ENCODE measurements at regions not wholly inside any gene's neighbourhood (a gene's known extent, or its start where the extent isn't known, plus 50 kb on each side); places are given as distances from the start of the nearest gene placed in this dataset.

DNA sequence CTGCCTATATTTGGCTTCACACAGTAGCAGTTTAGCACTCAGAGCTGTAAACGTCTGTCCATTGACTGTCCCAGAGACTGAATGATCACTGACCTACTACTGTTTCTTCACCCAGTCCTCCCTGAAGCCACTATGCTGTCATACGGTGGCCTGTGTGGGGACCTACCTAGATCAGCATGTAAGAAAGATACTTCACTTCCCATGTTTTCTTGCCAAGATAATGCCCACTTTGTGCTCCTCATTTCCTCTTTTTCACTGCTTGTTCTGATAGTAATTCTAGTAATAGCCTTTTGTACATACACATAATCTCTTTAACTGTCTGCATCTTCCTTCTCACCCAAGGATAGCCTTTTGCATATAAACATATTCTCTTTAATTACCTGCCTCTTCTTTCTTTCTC lies 109.9 kb upstream of the TIAM2 start:
- DNase-seq, result no peak

DNA sequence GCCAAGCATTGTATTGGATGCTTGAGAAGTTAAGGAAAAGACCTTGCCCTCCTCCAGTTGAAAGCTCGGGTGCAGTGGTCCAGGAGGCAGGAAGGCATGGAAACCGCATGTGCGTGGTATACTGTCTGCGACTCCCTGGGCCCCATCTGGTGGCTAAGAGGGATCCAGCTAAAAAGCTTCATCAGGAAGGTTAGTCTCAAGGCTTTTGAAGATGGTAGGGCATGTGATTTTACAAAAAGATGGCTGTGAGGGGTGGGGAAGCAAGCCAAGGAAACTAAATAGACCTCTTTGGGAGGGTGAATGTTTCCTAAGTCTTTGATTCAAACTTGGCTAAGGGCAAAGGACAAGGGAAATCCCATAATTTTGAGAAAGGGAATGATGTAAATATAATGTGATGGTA lies 109.1 kb upstream of the TIAM2 start:
- no peak for DNase-seq

DNA sequence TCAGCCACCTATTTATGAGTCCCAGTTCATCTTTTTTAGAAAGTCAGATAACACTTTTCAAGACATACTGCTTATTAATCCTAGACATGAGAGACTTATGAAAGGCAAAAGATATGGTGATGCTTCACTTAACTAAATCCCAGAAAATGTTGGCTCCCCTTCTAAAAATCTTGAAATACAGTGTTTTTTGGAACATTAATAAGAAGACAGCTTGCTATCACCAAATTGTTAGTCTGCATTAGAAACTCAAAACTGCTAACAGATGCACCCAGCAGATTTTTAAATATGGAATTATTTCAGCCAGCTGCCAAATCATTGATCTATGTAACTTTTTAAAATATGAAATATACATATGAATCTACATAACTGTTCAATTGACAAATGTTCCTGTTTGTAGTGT lies 108.6 kb upstream of the TIAM2 start:
- no peak for DNase-seq

DNA sequence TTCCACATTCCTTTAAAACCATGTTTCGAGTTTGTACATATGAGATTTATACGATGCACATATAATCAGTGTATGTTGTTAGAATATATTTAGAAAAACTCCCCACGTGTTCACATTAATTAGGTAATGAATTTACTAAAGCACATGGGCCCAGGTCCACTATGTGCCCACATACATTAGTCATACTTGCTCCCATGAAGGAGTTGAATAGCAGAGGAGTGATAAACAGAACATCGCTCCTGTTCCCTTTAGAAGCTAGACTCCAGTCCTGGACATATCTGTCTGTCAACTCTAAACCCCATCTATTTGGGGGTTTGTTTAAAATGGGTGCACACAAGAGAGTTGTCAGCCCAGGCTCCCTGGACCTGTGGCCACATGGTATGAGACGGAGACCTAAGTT lies 108.1 kb upstream of the TIAM2 start:
- no peak for DNase-seq

DNA sequence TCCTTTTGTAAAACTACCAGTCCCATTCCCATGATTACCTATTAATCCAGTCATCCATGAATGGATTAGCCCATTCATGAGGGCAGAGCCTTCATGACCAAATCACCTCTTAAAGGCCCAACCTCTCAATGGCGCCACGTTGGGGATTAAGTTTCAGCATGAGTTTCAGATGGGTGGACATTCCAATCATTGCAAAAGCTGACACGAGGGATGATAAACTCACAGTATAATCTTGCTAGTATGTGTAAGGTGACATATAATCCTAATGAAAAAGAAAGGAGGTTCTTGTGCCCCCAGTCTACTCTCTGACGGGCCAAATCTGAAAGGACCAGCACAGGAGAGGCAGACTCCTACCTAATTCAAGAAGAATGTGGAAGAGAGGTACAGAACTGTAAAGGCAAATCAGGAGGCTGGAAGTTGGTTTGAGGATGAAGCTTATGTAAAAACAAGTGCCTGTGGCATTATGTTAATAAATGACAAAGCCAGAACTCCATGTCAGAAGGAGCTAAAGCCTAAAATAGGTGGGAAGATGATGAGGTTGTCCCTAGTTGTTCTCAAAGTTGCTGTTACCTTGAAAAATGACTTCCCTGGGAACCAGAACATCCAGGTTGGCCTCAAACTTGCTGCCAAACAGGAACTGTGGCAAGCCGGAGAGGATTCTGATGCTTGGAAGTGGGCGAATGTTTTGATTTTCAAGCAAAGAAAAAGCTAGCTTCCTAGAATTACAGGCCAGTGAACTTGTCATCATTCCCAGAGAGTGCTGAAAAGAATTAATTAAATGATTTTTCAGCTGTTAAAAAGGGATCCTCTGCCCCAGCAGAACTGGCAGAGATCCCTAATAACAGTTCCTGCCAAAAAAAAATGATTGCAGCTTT lies 106.5 kb upstream of the TIAM2 start:
- no peak for DNase-seq

DNA sequence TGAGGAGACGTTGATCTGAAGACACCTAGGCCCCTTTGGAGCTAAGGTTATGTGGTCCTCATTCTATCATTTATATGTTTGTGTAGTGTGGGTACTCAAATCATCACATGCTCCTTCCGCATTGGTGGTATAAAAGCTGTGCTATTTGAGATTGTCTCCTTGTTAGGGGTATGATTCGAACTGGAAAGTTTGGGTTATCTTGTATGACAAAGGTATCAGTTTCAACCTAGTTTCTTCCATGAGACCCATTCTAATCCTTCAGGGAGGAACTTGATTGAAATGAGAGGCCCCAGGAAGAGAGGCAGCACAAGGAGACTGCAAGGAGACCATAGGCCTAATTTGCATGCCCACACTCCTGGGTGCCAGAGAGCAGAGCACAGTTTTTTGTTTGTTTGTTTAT lies 104.2 kb upstream of the TIAM2 start:
- DNase-seq, result no peak

DNA sequence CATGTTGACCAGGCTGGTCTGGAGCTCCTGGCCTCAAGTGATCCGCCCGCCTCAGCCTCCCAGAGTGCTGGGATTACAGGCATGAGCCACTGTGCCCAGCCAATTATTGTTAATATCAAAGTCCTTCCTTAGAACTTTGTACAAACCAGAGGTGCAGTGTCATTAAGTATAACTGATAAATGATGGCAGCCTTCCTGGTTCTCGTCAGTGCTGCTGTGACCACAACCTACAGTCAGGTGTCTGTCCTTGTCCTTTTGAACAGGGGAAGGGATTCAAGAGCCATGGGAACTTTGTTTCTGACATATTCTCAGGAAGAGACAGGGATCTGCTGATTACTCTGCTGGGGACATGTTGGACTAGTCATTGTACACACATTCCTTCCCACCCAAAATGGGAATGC lies 103.2 kb upstream of the TIAM2 start:
- peak; percentile 43 for DNase-seq

DNA sequence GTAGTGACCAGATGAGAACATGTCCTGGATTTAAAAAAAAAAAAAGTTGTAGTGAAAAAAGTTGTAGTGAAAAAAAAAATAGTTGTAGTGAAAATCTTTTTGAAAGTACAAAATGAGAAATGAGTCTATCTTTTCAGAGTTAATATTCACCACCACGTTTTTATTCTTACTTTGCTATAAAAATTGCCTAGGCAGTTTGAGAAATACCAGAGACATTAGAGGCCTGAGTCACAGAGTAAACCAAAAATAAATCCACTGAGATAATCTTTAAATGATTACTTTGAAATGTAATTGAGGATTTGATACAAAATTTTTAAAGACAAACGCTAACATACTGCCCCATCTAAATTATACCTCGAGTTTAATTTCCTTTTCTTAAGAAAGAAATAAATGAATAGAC lies 101.2 kb upstream of the TIAM2 start:
- peak; percentile 55 for DNase-seq

DNA sequence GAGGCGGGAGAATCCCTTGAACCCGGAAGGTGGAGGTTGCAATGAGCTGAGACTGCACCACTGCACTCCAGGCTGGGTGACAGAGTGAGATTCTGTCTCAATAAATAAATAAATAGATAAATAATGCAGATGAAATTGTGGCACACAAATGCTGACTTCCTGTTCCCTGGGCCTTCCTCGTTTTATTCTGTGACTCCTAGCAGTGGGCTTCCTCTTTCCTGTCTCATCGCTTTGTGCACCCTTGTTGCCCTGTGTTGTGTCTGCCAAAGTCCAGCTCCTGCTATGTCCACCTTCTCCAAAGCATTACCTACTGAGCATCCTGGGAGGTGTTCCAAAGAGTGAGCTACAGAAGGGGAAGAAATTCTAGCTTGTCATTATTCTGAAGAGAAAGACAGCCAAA lies 100.2 kb upstream of the TIAM2 start:
- no peak for DNase-seq

DNA sequence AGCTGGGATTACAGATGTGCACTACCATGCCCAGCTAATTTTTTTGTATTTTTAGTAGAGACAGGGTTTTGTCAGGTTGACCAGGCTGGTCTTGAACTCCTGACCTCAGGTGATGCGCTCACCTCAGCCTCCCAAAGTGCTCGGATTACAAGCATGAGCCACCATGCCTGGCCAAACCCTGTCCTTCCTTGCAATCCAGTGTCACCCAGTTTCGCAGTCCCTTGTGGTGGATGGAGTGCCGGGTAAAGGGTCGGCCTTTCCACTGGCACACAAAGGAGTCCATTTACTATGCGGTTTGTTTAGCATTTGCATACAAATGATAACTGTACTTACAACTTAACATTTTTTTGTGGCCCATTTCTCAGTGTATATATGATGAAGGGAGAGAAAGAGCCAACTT lies 99.3 kb upstream of the TIAM2 start:
- no peak for DNase-seq

DNA sequence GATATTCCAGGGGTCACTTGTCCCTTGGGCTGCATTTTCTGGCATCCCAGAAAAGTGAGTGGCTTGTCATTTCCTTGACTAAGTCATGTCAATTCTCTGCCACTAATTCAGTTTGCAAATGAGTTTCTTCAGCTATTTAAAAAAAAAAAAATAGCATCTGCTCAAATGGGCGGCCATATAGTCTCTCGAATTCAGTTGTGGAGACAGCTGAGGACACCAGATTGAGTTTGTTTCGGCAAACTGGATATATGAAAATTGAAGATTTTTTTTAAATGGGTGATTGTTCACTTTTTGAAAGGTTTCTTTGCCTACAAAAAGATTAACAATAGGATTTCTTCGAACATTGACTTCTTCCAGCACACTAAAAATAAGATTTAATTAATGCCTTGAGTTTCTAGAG lies 96.3 kb upstream of the TIAM2 start:
- DNase-seq, result no peak

DNA sequence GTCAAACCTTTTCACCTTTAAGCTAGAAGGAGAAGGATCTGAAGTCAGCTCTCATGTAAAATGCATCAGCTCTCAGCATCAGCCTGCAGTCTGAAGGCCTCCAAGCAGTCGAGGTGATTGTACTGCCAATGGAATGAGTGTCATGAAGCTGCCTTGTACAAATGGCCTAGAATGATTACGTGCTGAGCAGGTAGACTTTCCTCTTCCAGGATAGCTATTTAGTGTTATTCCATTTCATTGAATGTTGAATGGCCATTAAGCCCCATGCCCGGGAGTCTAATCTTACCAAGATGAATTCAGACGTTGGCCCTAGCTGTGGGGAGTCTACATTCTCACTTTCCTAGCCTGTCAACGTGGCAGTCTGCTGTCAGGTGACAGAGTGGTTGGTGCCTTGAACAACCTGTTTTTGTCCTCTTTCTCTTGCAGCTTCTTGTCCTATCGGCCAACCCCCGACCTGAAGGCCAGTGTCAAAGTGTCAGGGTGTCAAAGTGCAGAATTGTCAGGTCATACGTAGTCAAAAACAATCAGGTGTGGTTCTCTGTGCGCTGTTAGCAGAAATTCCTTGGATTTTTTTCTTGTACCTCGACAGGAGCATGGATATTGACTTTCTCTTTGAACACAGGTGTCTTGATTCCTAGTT lies 95.2 kb upstream of the TIAM2 start:
- DNase-seq, result no peak

DNA sequence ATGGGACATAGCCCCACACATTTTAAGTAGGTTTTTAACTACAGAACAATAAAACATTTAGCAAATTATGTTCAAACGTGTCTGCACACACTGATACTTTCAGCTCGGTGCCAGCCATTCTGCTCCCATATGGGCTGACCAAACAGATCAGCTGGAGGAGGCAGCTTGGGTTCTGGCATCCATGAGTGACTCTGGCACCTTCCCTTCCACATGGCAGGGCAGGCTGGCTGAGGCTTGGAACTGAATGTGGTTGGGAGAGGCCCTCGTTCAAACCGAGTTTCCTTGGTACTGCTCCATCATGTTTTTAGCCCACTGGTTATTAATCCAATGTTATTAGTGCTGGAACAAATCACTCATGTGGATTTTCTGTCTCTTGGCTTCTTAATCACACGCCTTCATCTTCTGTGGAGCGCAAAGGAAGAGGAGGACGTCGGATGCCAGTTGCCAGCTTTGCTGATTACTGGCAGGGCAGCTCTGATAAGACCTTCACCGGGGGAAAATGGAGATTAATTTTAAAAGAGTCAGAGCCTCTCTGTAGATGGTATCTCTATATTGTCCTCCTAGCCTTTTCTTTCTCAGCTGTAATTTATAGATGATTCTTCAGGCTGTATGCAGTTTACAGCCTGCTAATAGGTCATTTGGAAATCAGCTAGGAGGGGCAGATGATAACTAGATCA lies 93.1 kb upstream of the TIAM2 start:
- DNase-seq, result no peak

DNA sequence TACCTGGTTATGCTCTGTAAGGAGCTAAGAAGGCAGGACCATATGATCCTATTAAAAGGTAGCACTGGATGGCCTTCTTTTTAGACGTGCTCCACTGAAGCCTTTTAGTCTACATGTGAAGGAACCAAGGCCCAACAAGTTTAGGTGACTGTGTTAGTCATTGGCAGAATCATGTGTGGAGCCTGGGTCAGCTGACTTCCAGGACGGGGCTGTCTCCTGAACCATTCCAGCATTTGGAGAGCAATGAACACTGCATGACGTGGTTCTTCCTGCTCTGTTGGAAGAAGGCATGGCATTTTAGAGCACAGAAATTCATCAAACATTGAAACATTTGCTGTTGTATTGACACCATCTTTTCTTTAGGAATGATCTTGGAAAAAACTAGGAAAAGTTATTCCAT lies 87.8 kb upstream of the TIAM2 start:
- DNase-seq, result no peak

DNA sequence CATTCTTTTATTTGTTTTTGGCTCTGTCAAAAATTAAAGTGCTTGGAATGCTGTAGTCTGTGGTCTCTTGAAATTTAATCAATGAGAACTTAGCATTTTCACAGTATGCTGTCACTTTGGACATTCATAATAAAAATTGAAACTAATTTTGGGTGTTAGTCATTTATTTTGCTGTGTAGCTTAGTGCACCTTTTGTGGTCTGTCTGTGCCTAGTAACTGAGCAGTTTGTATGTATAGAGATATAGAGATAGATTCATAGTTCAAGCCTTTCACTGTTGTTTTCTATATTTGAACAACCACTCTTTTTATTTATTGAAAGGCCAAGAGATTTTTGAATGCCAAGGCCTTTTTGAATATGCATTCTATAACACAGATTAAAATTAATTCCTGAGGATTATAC lies 86.4 kb upstream of the TIAM2 start:
- no peak for DNase-seq

DNA sequence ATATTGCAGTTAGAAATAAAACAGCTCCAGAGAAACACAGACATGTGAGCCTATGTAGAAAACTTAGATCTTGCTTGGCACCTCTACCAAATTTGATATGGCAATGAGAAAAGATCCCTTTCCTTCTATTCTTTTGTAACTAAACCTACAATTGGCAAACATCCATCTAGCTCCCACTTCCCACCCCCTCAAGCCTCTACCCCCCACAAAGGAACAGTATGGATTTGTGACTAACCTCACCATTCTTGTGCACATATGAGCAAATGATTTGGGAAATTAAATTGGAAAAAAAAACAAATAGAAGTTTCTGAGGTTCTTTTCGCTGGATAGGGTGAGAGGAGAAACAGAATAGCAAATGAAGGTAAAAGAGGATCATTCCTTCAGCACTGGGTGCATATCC lies 85.8 kb upstream of the TIAM2 start:
- no peak for DNase-seq

DNA sequence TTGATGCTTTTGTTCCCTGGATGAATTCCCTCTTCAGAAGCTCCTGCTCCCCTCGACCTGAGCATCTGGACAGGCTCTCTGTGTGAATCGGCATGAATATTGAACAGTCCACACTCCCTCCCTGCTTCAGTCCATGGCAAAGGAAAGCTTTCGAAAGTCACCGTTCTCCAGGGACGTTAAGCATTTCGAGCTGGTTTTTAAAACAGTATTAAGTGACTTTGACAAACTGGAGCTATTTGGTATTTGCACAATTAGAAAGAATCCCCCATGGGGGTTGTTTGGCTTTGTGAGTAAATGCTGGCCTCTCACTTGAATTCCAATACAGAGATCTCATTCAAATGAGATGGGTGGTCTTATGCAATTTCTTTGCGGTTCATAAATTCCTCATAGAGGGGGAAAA lies 85.3 kb upstream of the TIAM2 start:
- DNase-seq, result peak; percentile 66

DNA sequence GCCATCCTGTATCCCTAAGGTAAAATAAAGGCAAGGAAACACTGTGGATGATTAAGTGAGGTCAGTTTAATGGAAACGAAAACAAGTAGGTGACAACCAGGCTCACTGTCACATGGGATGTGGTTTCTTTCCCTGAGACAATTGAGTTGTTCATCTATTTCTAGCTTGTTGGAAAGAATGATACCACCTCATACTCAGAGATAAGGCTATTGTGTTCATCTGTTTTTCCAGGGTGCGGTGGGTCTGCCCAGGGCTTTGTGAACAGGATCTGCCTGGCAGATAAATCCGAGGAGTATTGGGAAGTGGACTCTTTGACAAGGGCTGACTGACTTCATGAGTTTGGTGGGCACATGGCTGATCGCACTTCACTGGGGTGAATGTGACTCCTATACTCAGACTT lies 80.8 kb upstream of the TIAM2 start:
- DNase-seq, result no peak

DNA sequence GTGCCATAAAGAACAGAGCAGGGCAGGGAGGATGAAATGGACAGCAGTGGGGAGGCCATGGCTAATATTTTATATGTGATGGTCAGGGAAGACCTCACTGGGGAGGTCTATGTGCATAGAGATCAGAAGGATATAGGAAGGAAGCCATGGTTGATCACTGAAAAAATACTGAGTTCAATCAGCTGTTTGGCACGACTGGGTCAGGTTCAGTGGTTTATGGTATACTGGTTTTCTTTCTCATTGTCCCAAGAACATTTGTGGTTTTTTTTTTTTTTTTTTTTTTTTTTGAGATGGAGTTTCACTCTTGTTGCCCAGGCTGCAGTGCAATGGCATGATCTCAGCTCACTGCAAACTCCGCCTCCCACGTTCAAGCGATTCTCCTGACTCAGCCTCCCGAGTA lies 78.3 kb upstream of the TIAM2 start:
- no peak for DNase-seq

DNA sequence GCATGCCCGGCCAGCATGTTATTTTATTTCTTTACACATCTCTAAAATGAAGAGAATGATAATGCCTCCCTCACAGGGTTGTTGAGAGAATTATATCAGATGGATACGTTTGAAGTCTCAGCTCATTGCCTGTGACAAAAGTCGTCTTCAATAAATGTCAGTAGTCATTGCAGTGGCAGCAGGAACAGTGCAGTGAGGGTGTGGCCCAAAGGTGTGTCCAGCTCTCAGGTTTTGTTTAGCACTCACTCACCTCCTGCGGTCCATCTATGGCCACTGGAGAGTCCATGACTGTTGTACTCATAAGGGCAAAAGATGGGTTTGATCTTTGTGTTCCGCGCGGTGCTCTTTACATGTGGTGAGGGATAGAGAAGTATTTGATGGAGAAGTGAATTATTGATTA lies 77.2 kb upstream of the TIAM2 start:
- DNase-seq, result no peak

DNA sequence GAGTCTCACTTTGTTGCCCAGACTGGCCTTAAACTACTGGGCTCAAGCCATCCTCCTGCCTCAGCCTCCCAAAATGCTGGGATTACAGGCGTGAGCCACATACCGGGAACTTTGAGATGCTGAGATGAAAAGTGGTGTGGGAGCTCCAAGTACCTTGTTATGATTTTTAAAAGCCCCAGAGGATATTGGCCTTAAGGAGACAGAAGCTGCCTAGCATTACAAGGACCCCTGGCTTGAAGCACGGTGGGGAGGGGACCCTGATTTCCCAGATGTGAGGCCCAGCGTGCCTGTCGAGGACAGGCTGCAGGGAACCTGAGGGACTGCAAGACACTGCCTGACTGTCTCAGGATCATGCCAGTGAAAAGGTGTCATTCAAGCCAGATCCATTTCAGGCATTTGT lies 75.3 kb upstream of the TIAM2 start:
- DNase-seq, result no peak

DNA sequence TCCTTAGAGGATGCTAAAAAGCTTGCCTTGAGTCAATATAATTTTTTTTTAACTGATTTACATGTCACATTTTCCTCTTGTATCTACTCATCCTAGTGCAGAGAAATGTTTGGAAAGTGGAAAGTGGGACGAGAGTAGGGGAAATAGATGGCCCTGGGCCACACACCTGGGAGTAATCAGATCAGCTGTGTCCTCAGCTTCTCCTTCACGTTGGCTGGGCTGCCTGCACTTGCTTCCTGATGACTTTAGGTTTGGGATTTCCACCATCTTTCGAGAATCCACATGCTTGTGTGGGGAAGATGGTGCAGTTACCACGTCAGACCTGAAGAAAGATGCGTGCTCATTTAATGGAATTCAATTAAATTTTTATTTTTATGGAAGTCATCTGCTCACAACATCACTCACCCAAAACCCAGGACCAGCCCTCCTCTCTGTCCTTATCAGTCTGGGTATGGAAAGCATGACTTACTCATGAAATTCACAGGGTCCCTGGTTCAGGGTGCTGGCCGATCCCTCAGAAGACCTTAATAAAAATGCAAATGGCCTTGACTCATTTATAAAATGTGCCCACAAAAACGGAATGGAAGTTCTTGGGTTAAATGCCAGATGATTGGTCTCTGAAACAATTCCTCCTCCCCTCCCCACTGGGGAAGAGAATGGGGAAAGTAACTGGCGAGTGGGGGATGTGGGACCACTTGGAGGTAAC lies 74.5 kb upstream of the TIAM2 start:
- DNase-seq, result no peak

DNA sequence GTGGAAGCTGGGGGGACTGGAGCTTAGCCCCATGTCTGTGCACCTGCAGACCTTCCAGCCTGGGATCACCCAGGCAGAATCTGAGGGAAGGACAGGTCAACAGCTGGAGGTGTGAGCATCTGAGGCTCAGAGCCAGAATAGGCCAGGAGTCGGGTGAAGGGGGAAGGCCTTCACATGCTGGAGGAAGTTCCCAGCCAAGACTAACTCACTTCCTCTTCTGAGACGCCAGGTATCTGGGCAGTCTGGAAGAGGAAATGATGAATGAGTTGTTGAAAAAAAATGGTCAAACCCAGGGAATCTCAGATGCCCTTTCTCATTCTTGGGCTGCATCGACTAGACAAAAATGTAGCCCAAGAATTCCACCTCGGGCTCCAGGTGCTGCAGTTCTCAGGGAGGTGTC lies 73.6 kb upstream of the TIAM2 start:
- no peak for DNase-seq

All from fibroblast of skin of back (primary cell).